HFFc6 (cell line): ENCODE measurements at regions not wholly inside any gene's neighbourhood (a gene's known extent, or its start where the extent isn't known, plus 50 kb on each side); places are given as distances from the start of the nearest gene placed in this dataset.

Source experiments
- DNase-seq: peaks from one replicate; pipeline ENCODE4 v3.0.0-alpha.2; 2018
- H3K27ac Mint-ChIP-seq: 2 replicates; pipeline ENCODE4 v1.8.0; 2020; ENCODE audit warnings: mild to moderate bottlenecking, mixed read lengths
- H3K27me3 Mint-ChIP-seq: 2 replicates; pipeline ENCODE4 v1.8.0; 2021; ENCODE audit warnings: mild to moderate bottlenecking, moderate library complexity, mixed read lengths; ENCODE audit not compliant: insufficient read depth
- H3K36me3 Mint-ChIP-seq: 2 replicates; pipeline ENCODE4 v1.8.0; 2021; ENCODE audit warnings: low read depth, mixed read lengths
- H3K4me1 Mint-ChIP-seq: 2 replicates; pipeline ENCODE4 v1.8.0; 2020; ENCODE audit warnings: low read depth, mixed read lengths
- H3K4me3 Mint-ChIP-seq: 2 replicates; pipeline ENCODE4 v1.8.0; 2020; ENCODE audit warnings: mild to moderate bottlenecking, moderate library complexity, mixed read lengths
- H3K9me3 Mint-ChIP-seq: 2 replicates; pipeline ENCODE4 v1.8.0; 2020; ENCODE audit warnings: mild to moderate bottlenecking, mixed read lengths
- TF ChIP-seq, protein P1 (sequence below): fragments of 200-600 bp; sonication (generic); IDR thresholded peaks from 2 replicates; pipeline ENCODE4 v1.5.0; 2021; ENCODE audit warnings: antibody characterized with exemption, mild to moderate bottlenecking

DNA sequence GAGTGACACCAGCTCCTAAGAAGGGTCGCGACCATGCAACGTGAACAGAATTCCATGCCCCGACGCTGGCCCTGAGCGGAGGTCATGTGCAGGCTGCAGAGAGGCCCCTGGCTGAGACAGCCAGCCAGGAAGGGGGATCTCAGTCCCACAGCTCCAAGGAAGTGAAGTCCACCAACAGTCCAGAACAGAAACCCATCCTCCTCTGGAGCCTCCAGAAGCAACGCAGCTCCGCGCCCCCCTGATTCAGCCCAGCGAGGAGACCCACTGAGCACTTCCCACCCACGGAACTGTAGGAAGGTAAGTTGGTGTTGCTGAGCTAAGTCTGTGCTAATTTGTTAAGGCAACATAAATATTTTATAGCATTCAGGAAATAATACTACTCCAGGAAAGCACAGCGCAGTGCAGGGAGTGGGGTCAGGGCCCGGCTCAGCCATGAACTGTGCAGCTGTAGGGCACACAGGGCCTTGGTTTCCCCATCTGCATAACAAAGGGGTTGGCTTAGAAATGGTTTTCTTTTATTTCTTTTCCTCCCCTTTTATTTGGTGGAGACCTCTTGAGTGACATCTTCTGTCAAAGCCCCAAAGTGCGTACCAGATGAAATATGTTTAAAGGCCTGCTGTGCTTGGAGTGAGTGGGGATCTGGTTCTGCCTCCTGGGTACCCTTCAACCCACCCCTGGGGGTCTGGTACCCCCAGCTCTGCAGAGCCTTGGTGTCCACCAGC, 241.1 kb upstream of the PMEPA1 start:
- H3K4me3 Mint-ChIP-seq: no peak overlapping the region
- no peak for DNase-seq
- H3K4me1 Mint-ChIP-seq: peaks cover 52% of the 10 kb centered on the region
- no peak overlapping the region for H3K27ac Mint-ChIP-seq
- H3K36me3 Mint-ChIP-seq: peaks cover 15% of the 10 kb centered on the region
- peaks cover 14% of the 10 kb centered on the region for H3K27me3 Mint-ChIP-seq
- TF ChIP-seq, protein P1, sequence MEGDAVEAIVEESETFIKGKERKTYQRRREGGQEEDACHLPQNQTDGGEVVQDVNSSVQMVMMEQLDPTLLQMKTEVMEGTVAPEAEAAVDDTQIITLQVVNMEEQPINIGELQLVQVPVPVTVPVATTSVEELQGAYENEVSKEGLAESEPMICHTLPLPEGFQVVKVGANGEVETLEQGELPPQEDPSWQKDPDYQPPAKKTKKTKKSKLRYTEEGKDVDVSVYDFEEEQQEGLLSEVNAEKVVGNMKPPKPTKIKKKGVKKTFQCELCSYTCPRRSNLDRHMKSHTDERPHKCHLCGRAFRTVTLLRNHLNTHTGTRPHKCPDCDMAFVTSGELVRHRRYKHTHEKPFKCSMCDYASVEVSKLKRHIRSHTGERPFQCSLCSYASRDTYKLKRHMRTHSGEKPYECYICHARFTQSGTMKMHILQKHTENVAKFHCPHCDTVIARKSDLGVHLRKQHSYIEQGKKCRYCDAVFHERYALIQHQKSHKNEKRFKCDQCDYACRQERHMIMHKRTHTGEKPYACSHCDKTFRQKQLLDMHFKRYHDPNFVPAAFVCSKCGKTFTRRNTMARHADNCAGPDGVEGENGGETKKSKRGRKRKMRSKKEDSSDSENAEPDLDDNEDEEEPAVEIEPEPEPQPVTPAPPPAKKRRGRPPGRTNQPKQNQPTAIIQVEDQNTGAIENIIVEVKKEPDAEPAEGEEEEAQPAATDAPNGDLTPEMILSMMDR: no peak
- H3K9me3 Mint-ChIP-seq: peaks cover 7% of the 10 kb centered on the region

DNA sequence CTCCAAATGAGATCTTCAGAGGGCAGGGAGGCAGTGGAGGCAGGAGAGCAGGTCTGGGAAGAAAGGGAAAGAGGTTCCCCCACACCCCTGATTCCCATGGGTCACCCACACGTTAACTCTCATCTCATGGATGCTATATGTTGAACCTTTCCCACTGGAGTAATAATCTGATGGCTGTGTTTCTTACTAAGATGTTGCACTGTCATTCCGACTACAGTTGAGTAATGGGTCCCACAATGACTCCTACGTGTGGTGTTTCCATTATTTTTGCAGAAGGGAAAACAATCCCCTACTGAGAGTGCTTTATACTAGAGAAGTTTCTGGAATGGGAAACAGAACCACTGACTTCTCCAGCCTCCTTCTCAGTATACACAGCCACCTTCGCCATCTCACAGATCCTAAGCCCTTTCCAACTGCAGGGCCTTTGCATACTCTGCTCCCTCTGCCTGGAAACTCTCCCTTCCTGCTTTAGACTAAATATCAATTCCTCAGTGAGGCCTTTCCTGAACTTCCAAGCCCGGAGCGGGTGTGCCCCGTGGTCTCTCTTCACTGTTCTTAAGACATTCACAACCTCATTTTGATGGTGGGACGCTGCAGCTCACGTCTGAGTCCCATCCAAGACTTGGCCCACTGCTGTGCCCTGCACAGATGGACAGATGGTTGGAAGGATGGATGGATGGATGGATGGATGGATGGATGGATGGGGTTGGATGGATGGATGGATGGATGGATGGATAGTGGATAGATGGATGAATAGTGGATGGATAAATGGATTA, 238.6 kb upstream of the PMEPA1 start:
- Mint-ChIP-seq H3K4me1 (peaks cover 36% of the 10 kb centered on the region), H3K27me3 (peaks cover 17% of the 10 kb centered on the region), H3K36me3 (no peaks in the 10 kb centered on the region; the same call in 1 of the 2 replicates), H3K4me3 (peak overlapping the region; percentile 63), H3K9me3 (no peaks in the 10 kb centered on the region; the same call in 1 of the 2 replicates), H3K27ac (peak overlapping the region; percentile 93)
- DNase-seq: peak; percentile 11
- TF ChIP-seq, protein P1: no peak

DNA sequence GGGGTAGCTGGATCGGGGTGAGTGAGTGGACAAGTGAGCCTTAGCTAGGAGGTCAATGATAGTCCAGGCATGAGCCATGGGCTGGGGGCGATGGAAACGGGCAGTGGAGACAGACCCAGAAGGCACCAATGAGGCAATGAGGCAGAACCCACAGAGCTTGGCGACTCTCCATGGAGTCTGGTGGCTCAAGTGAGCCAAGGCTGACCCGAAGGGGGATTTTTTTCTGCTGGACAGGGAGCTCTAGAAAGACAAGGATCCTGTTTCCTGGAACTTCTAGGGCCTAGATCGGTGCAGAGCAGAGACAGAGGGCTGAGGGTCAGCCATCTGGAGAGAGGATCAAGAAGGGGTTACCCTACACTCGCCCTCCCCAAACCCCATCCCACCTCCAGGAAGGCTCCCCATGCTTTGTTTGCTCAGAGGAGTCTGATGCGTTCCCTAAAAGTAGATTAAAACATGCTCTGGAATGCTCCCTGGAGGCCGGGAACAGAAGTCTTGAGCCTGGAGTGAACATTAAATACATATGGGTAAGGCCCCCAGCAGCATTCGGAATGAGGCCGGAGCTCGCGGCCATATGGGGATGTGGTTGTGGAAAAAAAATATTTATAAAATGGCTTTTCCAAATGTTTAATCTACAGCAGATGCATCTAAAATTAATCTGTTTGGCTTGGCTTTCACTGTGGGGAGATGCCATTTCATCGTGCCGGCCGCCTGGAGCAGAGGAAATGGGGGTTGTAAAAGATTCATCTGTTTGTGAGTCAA, 237.8 kb upstream of the PMEPA1 start:
- H3K36me3 Mint-ChIP-seq: no peaks in the 10 kb centered on the region; the same call in 1 of the 2 replicates
- peak overlapping the region; percentile 63 for H3K4me3 Mint-ChIP-seq
- H3K4me1 Mint-ChIP-seq: peaks cover 28% of the 10 kb centered on the region
- H3K27ac Mint-ChIP-seq: peak overlapping the region; percentile 93
- peaks cover 17% of the 10 kb centered on the region for H3K27me3 Mint-ChIP-seq
- DNase-seq: peak; percentile 80
- H3K9me3 Mint-ChIP-seq: no peaks in the 10 kb centered on the region; the same call in 1 of the 2 replicates
- TF ChIP-seq, protein P1: peak; percentile 19; the same call in 1 of the 2 replicates

DNA sequence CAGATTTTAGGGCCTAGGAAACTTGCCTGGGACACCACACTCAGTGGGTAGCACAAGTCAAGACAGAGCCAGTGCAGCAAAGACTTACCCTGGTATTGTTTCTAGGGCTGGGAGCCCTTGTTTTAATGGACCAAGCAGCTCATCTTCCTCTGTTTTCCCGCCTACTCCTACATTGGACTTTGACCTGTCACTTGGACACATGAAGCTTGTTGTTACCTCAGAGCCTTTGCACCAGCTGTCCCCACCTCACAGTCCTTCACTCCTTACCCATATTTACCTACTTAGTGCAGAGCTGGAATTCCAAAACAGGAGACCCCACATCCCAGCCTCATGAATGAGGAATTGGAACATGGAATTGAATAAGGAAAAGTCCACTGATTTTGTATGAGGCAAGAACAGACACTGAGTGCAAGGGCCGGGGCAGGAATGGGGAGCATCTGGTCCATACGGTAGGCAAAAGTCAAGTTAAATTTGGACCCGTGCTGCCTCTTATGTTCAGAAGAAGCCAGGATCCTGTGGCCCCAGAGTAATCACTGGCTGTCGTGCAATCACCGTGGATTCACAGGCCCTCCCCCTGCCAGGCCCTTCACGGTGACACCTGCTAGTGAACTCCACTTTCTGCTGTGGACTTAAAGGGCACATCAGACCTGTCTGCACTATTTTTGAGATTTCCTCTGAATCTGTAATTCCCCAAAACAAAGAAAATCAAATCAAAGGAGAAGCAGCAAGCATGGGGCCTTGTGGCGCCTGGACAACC, 236.9 kb upstream of the PMEPA1 start:
- Mint-ChIP-seq H3K27ac (peak overlapping the region; percentile 93), H3K36me3 (no peaks in the 10 kb centered on the region; the same call in 1 of the 2 replicates)
- no peak for DNase-seq

More for the DNA sequence above, 236.9 kb upstream of the PMEPA1 start:
- Mint-ChIP-seq H3K27me3 (peaks cover 17% of the 10 kb centered on the region), H3K4me1 (peaks cover 25% of the 10 kb centered on the region), H3K9me3 (no peaks in the 10 kb centered on the region; the same call in 1 of the 2 replicates), H3K4me3 (peak overlapping the region; percentile 63; the same call in 1 of the 2 replicates)
- TF ChIP-seq, protein P1: no peak
